ENCODE measurements at regions not wholly inside any gene's neighbourhood (a gene's known extent, or its start where the extent isn't known, plus 50 kb on each side); places are given as distances from the start of the nearest gene placed in this dataset.
"Not testable (repeated sequence)": the region's sequence is repeated elsewhere in the genome, so short reads cannot be mapped to it uniquely, and the experiment has no call there.

GRCh38 chr11:112539281-112539555, 278.6 kb upstream of the PLET1 start:
- not testable (repeated sequence) for TF ChIP-seq CTCF (IDR thresholded peaks at IDR 0.05); POLR2A (IDR thresholded peaks at IDR 0.05); POLR2AphosphoS5 (IDR thresholded peaks at IDR 0.05; ENCODE audit: insufficient read depth in 1 of 2, low read depth in 1 of 2)

Data from vagina (tissue), 2 donors.